ENCODE measurements at regions not wholly inside any gene's neighbourhood (a gene's known extent, or its start where the extent isn't known, plus 50 kb on each side); places are given as distances from the start of the nearest gene placed in this dataset.
"Not testable (repeated sequence)": the region's sequence is repeated elsewhere in the genome, so short reads cannot be mapped to it uniquely, and the experiment has no call there.

DNA sequence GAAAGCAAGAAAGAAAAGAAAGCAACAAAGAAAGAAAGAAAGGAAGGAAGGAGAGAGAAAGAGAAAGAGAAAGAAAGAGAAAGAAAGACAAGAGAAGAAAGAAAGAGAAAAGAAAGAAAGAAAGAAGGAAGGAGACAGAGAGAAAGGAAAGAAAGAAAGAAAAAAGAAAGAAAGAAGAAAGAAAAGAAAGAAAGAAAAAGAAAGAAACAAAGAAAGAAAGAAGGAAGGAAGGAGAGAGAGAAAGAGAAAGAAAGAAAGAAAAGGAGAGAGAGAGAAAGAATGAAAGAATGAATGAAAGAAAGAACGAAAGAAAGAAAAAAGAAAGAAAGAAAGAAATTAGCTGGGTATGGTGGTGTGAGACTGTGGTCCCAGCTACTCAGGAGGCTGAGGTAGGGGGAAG, 400.1 kb upstream of the MDGA2 start:
- no peak for DNase-seq (ENCODE audit: low read depth in 2 of 2)

DNA sequence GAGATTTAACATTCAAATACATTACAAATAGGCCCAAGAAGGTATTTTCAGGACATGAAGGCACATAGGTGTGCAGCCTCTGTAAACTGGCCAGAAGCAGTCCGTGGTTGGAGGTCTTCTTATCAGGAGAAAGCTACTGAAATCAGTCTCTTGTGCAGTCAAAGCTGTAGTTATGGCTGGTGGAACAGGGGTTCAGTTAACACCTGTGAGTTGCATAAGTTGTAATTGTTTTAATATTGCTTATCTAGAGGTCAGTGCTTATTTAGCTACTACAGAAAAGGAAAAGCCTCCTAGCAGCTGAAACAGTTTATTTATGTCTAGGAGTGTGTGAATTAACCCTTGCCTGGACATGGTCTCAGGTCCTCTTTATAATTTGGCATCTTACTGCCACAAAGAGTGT, 377.6 kb upstream of the MDGA2 start:
- DNase-seq (ENCODE audit: low read depth in 2 of 2), result no peak

DNA sequence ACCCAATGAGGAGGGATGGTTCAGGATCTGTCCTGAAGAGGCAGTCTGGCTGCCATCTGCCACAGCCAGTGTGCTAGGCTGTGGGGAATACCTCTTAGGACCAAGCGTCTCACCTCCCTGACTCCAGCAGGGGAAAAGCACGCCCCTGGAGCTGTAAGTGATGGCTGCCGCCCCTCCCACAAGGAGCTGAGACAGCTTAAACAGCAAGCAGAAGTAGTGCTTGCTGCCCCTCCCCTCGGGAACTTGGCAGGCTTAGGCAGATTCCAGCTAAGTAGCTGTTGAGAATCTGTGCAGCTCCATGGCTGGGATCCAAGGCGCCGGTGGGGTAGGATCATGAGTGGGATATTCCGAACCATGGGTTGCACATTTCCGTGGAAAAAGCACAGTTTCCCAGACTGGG, 360.4 kb upstream of the MDGA2 start:
- no peak for DNase-seq (ENCODE audit: low read depth in 2 of 2)

DNA sequence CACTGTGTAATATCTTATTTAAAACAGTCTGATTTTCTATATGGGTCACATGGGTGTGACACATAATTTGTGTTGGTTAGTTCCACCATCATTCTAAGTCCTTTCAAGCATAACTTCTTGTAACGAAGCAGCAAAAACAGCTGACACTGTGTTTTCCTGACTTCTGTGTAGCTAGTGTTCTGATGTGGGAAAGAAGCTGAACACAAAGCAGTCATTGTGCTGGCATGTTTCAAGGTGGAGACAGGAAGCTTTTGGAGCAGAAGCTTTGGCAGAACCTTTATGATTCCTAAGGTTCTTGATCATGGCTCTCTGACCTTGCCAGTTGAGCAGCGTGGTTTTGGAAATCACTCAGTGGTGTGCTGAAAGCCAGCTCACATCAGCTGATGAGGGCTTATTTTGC, 351.7 kb upstream of the MDGA2 start:
- DNase-seq (ENCODE audit: low read depth in 2 of 2), result no peak

DNA sequence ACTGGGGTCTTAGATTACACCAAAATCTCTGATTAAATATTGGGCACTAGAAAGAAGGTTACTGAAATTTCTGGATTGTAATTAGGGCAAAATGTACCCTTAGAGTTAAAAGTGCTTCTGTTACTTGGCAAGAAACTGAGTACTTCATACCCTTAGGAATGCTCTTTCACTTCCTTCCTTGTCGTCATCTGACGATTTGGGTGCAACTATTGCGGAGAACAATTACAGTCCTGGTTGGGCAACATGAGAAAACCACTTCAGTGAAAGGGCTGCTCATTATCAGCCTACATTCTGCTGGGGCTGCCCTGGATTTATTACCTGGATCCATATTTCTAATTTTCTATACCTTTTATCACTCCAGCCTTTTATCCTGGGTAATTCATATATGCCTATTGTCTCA, 348.5 kb upstream of the MDGA2 start:
- peak in 1 of 2 donors; percentile 0 for DNase-seq (ENCODE audit: low read depth in 2 of 2)

DNA sequence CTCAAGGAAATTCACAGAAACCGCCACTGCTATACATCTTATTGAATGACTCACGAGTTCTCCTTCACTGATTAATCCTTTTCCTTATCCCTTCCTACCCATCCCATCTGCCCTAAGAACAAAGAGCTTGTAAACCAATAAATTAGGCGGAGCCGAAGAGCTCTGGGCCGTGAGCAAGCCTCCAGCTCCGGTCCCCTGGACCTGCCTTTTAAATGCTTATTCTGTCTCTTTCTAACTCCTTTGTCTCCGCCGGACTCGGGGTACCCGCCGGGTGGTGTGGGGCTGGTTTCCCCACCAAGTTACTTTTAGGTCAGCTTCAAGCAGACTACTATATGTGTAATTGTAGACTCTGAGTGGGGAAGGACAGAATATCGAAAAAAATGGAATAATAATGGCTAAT, 336.1 kb upstream of the MDGA2 start:
- not testable (repeated sequence) for DNase-seq (ENCODE audit: low read depth in 2 of 2)

DNA sequence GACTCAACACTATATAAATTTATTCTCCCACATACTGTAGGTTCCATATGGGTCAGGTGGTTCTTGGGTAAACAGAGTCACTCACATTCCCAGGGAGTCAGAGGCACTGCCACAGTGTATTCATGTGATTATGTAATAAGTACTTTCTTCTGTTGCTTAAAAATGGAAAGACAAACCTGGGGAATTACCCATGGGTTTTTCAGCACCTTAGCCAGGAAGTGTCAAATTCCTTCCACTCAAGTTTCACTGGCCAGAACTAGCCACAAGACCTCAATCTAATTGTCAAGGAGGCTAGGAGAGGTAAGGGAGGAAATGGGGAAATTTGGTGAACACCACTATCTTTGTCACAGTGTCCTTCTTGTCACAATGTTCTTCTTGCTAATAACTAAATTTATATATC, 333.2 kb upstream of the MDGA2 start:
- no peak for DNase-seq (ENCODE audit: low read depth in 2 of 2)

DNA sequence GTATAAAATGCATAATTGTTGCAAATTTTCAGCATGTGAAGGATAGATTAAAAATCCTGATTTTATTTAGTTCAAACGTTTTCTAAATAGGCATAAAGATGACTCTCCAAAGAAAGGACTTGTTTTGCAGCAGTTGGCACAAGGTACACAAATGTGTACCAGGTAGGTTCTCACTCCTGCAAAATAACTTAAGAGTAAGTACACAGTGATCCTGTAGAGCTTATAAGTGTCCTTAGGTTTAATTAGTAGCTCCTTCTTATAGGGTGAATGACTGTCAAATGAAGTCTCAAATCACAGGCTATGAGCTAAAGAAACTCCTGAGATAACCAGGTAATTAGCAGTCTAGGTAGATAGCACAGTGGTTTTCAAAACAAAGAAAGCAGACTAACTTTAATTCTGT, 330.6 kb upstream of the MDGA2 start:
- no peak for DNase-seq (ENCODE audit: low read depth in 2 of 2)

DNA sequence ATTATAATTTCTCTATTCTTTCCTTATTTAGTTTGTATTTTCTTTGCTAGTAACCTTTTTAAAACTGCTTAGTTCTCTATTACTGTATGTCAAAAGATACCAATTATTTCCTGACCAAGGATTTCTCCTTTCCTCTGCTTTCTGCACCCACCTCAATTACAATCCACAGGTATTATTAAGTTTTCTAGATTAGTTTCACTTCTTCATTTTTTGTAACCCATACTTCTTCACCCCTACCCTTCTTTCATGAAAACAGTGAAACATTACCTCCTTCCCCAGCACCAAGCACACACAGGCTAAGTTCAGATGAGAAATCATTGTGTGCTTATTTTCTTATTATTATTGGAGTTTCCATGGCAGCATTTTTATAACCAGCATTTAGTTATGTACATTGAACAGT, 318.5 kb upstream of the MDGA2 start:
- no peak for DNase-seq (ENCODE audit: low read depth in 2 of 2)

DNA sequence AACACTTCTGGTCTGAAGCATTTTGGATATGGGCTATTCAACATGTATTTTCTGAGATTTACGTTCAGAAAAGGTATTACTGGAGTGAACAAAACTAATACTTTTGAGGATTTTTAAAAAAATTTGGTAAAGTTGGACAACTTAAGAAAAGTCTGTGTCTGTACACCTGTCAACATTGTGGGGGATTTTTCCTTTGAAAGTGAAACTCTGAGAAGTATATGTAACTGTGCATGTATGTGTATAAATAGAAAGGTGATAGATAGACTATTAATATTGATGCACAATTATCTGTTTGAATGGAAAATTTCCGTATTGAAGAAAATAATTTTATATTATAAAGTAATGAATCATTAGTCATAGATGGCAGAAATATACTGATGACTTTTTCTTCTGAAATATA, 312.8 kb upstream of the MDGA2 start:
- no peak for DNase-seq (ENCODE audit: low read depth in 2 of 2)

DNA sequence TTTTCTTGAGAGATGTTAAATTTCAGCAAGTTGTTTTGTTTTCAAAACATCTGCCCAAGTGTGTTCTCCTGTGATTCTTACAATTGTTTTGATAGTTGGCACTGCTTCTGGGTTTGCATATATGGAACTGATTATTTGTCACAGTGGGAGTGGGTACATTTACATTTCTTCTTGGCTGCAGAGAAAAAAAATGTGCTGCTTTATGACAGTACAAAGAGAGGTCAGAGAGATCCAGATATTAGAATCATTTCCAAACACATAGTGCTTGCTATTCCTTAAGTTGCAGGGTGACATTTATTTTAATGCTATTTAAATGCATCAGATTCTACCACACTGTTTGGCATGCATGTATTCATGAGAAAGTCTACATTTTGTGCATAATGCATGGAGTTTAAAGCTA, 303.5 kb upstream of the MDGA2 start:
- DNase-seq (ENCODE audit: low read depth in 2 of 2), result no peak

DNA sequence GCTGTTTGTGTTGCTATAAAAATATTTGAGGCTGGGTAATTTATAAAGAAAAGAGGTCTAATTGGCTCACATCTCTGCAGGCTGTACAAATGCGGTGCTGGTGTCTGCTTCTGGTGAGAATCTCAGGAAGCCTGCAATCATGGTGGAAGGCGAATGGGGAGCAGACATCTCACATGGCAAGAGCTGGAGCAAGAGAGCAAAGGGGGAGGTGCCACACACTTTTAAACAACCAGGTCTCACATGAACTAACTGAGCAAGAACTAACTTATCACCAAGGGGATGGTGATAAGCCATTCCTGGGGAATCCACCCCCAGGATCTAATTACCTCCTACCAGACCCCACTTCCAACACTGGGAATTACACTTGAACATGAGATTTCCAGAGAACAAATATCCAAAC, 300.7 kb upstream of the MDGA2 start:
- no peak for DNase-seq (ENCODE audit: low read depth in 2 of 2)

DNA sequence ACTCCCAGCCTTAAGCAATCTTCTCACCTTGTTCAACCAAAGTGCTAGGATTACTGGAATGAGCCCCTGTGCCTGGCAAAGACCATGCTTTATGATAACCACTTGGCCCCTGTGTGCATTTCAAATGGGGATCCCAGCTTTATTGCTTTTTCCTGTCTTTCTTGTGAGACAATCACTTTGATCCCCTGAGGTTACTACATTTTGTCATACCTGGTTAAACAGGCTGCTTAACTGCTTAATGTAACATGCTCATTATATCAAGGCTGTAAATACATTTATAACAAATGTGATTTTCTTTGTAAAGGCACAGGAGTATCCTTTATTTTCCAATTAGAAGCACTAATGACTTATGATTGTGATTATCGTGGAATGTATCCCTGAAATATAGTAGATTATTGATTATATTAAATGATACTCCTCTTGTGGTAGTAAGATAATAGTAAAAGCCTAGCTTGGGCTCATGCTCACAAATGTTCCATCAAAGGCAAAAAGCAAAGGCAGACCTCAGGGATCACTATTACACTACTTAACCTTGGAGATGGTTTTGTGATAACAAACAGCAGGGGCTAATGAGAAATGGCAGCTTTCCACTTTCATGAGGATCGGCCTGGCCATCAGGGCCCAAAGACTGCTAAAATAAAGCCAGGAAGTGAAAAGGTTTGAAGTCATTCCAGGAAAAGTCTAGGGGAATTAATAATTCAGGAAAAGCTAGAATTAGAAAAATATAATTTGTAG, 290.8 kb upstream of the MDGA2 start:
- no peak for DNase-seq (ENCODE audit: low read depth in 2 of 2)

DNA sequence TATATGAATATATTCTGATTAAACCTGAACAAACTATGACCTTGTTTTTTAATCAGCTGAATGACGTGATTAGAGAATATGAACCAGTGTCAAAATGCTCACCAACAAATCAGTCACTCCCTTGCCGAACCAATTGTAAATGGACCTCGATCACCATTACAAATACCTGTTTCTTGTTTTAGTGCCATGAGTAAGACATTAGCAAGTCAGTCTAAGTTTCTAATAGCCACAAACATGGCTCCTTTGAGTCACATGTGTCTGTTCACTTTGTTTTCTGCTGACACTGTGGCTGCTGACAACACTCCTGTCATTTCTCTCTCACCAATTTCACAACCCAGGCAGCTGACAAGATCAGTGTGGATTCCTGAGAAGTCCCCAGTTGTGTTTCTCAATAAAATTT, 286.2 kb upstream of the MDGA2 start:
- DNase-seq (ENCODE audit: low read depth in 2 of 2), result no peak

DNA sequence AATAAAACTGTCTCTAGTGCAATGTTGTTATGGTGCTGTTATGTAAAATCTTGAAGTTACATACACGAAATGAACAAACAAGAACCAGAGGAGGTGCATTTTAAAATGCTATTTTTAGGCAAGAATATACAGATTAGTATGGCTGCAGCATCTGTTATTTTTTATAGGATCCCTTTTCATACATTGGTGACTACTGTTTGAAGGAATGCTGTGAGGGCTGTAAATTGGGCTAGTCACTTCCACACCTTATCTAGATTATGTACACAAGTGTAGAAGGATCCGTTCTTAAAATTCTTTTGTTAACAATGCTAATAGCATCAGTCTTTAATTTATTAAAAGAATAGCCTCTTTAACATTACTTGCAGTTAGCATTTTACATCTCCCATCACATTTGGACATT, 284.3 kb upstream of the MDGA2 start:
- no peak for DNase-seq (ENCODE audit: low read depth in 2 of 2)

DNA sequence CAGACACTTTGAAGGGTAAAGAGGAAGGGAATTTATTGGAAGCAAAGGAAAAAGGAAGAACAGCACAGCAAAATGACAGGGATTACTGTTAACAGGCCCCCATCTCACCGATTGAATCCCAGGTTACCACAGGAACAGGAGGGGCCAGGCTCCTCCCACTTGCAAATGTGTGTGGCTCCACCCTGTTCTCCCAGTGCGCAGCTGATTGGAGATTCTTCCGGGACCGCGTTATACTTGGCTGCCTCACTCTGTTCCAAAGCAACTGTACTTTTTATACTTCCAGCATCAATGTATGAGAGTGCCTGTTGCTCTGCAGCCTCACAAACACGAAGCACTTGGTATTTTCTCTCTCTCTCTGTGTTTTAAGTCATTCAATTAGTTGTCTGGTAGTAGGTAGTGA, 273.6 kb upstream of the MDGA2 start:
- DNase-seq (ENCODE audit: low read depth in 2 of 2), result no peak

DNA sequence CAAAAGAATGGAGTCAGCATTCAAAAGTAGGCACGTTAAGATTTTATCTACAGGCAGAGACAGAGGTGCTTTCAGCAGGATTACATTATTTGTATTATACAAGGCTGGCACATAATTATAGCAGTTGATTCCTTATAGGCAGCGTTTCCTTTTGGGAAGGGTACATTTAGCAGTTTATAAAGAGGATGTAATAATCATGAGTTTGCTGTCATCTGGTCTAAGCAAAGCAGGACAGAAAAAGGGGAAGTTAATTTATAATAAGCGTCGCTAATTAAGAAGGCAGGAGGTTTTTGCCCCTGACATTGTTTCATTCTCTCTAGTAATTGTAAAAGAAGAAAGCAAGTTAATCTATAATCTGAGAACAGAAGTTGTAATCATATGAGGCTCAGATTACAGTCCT, 259.9 kb upstream of the MDGA2 start:
- no peak for DNase-seq (ENCODE audit: low read depth in 2 of 2)

DNA sequence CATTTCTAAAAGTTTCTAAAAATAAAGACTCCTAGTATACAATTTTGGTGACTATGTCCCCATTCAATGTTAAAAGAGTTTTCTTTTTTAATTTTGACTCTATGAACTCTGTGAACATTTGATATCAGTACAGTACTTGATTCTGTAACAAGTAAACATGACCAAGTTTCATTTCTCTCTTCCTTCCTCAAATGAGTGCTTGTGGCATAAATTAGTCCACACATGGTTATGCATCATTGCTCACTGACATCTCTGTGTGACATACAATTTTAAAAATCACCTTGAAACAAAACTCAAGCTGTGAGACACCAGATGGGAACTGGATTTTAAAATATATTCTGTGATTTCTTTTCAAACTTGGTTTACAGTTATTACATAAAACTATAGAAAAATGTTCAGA, 253.9 kb upstream of the MDGA2 start:
- no peak for DNase-seq (ENCODE audit: low read depth in 2 of 2)

DNA sequence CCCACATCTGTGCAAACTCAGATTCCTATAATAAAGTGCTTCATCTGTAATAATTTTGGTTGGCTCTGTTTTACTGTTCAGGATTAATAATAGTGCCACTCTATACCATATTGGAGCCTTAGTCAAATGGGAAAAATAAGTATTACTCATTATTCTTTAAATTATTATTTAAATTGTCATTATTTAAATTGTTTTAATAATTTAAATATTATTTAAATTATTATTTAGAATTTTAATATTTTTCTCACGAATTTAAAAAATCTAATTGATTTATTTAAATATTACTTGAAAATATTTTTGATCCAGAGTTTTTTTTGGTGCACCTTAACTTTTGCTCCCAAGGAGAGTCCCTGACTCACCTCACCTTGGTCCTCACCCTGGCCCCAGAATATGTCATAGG, 245.7 kb upstream of the MDGA2 start:
- no peak for DNase-seq (ENCODE audit: low read depth in 2 of 2)

DNA sequence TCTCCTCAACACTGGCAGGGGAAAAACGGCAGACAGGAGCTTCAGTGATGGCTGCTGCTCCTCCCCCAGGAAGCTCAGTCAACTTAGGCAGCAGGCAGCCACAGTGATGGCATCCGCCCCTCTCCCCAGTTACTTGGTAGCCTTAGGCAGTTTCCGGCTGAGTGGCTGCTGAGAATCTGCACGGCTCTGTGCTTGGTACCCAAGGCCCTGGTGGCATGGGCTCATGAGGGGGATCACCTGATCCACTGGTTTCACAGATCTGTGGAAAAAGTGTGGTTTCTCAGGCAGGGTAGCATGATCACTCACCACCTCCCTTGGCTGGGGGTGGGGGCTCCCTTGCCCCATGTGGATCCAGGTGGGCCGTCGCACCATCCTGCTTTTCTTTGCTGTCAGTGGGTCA, 244.6 kb upstream of the MDGA2 start:
- no peak for DNase-seq (ENCODE audit: low read depth in 2 of 2)

DNA sequence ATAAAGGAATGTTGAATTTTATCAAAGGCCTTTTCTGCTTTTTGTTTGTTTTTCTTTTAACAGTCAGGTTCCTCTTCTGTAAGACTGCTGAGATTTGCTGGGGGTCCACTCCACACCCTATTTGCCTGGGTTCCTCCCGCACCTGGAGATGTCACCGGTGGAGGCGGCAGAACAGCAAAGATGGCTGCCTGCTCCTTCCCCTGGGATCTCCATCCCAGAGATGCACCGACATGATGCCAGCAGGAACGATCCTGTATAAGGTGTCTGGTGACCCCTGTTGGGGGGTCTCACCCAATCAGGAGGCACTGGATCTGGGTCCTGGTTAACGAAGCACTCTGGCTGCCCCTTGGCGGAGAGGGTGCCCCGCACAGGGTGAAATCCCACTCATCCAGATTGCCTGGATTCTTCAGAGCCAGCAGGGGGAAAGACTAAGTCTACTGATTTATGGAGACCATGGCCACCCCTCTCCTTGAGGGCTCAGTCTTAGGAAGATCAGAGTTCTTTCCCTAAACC, 244.0 kb upstream of the MDGA2 start:
- DNase-seq (ENCODE audit: low read depth in 2 of 2), result no peak

DNA sequence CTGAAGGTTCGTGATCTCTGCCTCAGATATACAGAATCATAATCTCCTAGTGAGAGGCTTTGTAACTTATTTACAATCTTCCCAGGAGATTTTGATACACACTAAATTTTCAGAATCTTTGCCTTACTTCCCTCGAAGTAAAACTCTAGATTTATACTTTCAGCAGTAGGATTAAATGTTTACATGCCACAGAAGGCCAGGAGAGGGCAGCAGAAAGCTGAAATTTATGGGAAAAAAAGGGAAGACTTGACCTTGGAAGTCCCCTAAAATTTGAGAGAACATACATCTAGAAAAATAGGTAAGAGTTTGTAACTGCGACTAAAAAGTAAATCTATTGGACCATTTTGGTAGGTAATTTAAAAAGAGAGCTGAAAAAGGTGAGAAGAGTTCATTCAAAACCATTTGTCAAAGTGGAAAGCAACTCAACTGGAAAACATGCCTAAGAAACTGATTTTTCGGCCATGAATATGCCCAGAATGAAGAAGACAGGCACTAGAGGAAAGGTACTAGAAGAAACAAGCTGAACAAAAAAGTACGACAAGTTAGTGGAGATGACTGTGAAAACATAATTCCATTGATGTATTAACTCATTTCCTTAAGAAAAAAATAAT, 242.0 kb upstream of the MDGA2 start:
- DNase-seq (ENCODE audit: low read depth in 2 of 2), result peak in 1 of 2 donors; percentile 2

DNA sequence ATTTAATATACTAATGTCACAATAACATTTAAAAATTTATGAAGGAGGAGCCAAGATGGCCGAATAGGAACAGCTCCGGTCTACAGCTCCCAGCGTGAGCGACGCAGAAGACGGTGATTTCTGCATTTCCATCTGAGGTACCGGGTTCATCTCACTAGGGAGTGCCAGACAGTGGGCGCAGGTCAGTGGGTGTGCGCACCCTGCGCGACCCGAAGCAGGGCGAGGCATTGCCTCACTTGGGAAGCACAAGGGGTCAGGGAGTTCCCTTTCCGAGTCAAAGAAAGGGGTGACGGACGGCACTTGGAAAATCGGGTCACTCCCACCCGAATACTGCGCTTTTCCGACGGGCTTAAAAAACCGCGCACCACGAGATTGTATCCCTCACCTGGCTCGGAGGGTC, 225.7 kb upstream of the MDGA2 start:
- not testable (repeated sequence) for DNase-seq (ENCODE audit: low read depth in 2 of 2)

DNA sequence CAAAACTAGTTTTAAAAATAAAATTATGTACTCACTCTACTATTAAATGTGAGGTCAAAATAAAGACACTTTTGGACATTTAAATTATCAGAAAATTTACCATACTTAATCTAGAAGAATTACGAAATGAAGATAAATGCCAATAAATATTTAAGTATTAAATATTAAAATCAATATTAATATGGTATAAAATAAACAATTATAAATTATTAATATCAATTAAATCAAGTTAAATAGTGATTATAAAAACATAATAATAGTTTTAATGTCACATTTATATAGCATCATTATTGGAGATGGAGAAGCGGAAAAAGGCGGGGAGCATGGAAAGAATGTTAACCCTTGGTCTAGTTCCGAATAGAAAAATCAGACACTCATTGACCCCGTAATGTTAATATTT, 224.3 kb upstream of the MDGA2 start:
- no peak for DNase-seq (ENCODE audit: low read depth in 2 of 2)

Measured in lung microvascular endothelial cell (primary cell).